A549 (cell line): ENCODE measurements at regions not wholly inside any gene's neighbourhood (a gene's known extent, or its start where the extent isn't known, plus 50 kb on each side); places are given as distances from the start of the nearest gene placed in this dataset.

ENCODE experiments used
- CBX2 ChIP-seq: fragments of 200-600 bp; sonication (generic); IDR thresholded peaks from 2 replicates; pipeline ENCODE4 v1.6.1; 2016; ENCODE audit warnings: low read depth, mild to moderate bottlenecking, borderline replicate concordance
- CTCF ChIP-seq: fragments of >200 bp; sonication (Bioruptor Twin); formaldehyde crosslinking; IDR thresholded peaks from 3 replicates; pipeline ENCODE4 v1.5.1; 2016
- FOSB ChIP-seq: fragments of 250-450 bp; sonication (Bioruptor Pico); IDR thresholded peaks from 2 replicates; pipeline ENCODE4 v1.5.0; 2020; ENCODE audit warnings: mild to moderate bottlenecking, moderate library complexity
- HDAC2 ChIP-seq: fragments of 200-600 bp; sonication (generic); IDR thresholded peaks from 2 replicates; pipeline ENCODE4 v1.6.1; 2016
- MAX ChIP-seq: IDR thresholded peaks from 2 replicates; pipeline ENCODE4 v1.6.1; 2012
- POLR2A ChIP-seq: IDR thresholded peaks from 2 replicates; pipeline ENCODE4 v1.6.1; 2012; ENCODE audit warnings: mild to moderate bottlenecking, low read length
- RARB ChIP-seq: fragments of 250-450 bp; sonication (Bioruptor Pico); IDR thresholded peaks from 2 replicates; pipeline ENCODE4 v1.8.0; 2021; ENCODE audit warnings: mild to moderate bottlenecking, moderate library complexity
- RCOR1 ChIP-seq: fragments of 150-350 bp; IDR thresholded peaks from 2 replicates; pipeline ENCODE4 v1.6.1; 2014; ENCODE audit warnings: antibody characterized with exemption, low read length, low read depth
- USF2 ChIP-seq: fragments of 450-650 bp; IDR thresholded peaks from 2 replicates; pipeline ENCODE4 v1.6.1; 2014; ENCODE audit warnings: antibody characterized with exemption
- ZC3H11A ChIP-seq: fragments of 450-650 bp; IDR thresholded peaks from 2 replicates; pipeline ENCODE4 v1.6.1; 2014; ENCODE audit warnings: antibody characterized with exemption, mild to moderate bottlenecking

GRCh38 chr7:116332766-116333165 lies 122.4 kb downstream of the TES start:
- no peak for TF ChIP-seq POLR2A
- no peak for TF ChIP-seq RCOR1
- no peak for TF ChIP-seq RARB (CRISPR knock-in tag)
- no peak for TF ChIP-seq HDAC2
- no peak for TF ChIP-seq ZC3H11A
- TF ChIP-seq CBX2, result no peak
- no peak for TF ChIP-seq CTCF
- no peak for TF ChIP-seq MAX
- TF ChIP-seq USF2, result no peak
- TF ChIP-seq FOSB, result no peak
